ENCODE measurements at regions not wholly inside any gene's neighbourhood (a gene's known extent, or its start where the extent isn't known, plus 50 kb on each side); places are given as distances from the start of the nearest gene placed in this dataset.
"Not testable (repeated sequence)": the region's sequence is repeated elsewhere in the genome, so short reads cannot be mapped to it uniquely, and the experiment has no call there.

- TF ChIP-seq POLR2A, EP300 (IDR thresholded peaks at IDR 0.05): not testable (repeated sequence)
These were observed 155.4 kb downstream of the JRKL start for GRCh38 chr11:96545192-96545591.
